Gastroesophageal sphincter (tissue), 3 donors: ENCODE measurements at regions not wholly inside any gene's neighbourhood (a gene's known extent, or its start where the extent isn't known, plus 50 kb on each side); places are given as distances from the start of the nearest gene placed in this dataset.

Experiments used
- EP300 ChIP-seq: sonication (generic); formaldehyde crosslinking; IDR thresholded peaks from one replicate; pipeline ENCODE4 v1.6.1; 2017; ENCODE audit warnings: antibody characterized with exemption, mild to moderate bottlenecking
- POLR2A ChIP-seq, 2 donors: fragments of 450-650 bp; IDR thresholded peaks; one replicate each; pipeline ENCODE4 v1.6.1; 2017; ENCODE audit warnings: antibody characterized with exemption in 2 of 2, mild to moderate bottlenecking in 2 of 2, moderate library complexity in 1 of 2
- POLR2AphosphoS5 ChIP-seq: sonication (generic); formaldehyde crosslinking; IDR thresholded peaks from one replicate; pipeline ENCODE4 v1.6.1; 2017; ENCODE audit warnings: antibody characterized with exemption
- TF ChIP-seq, protein P1 (sequence below), 4 experiments: fragments of 200-600 bp in 2 of 4; fragments of 450-650 bp in 2 of 4; sonication (generic) in 1 of 4; IDR thresholded peaks; one replicate each; pipeline ENCODE4 v1.5.1; 2017 to 2019; ENCODE audit warnings: antibody characterized with exemption in 4 of 4, mild to moderate bottlenecking in 2 of 4, moderate library complexity in 2 of 4

DNA sequence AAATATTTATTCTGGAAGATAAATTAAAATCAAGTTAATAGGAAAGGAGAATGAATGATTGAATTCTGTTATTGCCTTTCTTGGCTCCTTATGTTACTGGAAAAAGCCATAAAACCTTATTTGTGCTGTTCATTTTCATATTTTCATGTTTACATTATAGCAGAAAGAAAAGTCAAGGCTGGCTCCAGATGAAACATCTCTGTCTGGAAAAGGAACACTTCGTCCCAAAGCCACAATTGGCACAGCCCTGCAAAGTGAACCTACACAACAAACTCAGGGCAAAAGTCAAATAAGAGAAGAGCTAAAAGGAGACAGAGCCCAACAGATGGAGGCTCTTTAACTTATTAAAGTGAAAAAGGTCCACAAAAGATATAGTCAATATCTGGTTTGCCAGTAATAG is 73.4 kb downstream of the GTPBP8 start:
- TF ChIP-seq, protein P1, sequence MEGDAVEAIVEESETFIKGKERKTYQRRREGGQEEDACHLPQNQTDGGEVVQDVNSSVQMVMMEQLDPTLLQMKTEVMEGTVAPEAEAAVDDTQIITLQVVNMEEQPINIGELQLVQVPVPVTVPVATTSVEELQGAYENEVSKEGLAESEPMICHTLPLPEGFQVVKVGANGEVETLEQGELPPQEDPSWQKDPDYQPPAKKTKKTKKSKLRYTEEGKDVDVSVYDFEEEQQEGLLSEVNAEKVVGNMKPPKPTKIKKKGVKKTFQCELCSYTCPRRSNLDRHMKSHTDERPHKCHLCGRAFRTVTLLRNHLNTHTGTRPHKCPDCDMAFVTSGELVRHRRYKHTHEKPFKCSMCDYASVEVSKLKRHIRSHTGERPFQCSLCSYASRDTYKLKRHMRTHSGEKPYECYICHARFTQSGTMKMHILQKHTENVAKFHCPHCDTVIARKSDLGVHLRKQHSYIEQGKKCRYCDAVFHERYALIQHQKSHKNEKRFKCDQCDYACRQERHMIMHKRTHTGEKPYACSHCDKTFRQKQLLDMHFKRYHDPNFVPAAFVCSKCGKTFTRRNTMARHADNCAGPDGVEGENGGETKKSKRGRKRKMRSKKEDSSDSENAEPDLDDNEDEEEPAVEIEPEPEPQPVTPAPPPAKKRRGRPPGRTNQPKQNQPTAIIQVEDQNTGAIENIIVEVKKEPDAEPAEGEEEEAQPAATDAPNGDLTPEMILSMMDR (IDR thresholded peaks at IDR 0.05): no peak
- TF ChIP-seq POLR2AphosphoS5 (peak; percentile 65), POLR2A (IDR thresholded peaks at IDR 0.05) (no peak), EP300 (no peak)
